H4 (cell line): ENCODE measurements at regions not wholly inside any gene's neighbourhood (a gene's known extent, or its start where the extent isn't known, plus 50 kb on each side); places are given as distances from the start of the nearest gene placed in this dataset.
"Not testable (repeated sequence)": the region's sequence is repeated elsewhere in the genome, so short reads cannot be mapped to it uniquely, and the experiment has no call there.

Source experiments
- DNase-seq: peaks from one replicate; pipeline ENCODE4 v3.0.0-alpha.2; 2015; ENCODE audit warnings: low spot score

GRCh38 chr22:11690170-11690569 is 3837.8 kb upstream of the OR11H1 start:
- not testable (repeated sequence) for DNase-seq

- peak; percentile 1 for DNase-seq
Observed at GRCh38 chr22:11703588-11703987, 3824.4 kb upstream of the OR11H1 start.

DNA sequence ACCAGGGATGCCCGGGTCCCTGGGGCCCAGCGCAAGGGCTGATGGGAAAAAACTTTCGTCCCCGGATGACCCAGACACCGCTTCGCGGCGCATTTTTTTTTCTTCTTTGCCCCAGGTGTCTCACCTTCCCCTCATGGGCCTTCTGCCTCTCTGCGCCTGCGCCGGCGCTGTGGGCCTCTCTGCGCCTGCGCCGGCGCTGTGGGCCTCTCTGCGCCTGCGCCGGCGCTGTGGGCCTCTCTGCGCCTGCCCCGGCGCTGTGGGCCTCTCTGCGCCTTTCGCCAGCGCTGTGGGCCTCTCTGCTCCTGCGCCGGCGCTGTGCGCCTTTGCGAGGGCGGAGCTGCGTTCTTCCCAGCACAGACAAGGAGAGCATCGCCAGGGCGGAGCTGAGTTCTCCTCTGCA is 3821.2 kb upstream of the OR11H1 start:
- DNase-seq, result not testable (repeated sequence)
